ENCODE measurements at regions not wholly inside any gene's neighbourhood (a gene's known extent, or its start where the extent isn't known, plus 50 kb on each side); places are given as distances from the start of the nearest gene placed in this dataset.

- BruUV-seq (replicated peaks) = no TSS peak
- no peak overlapping the region for H2AFZ ChIP-seq (ENCODE audit: low read length)
- no peaks in the 10 kb centered on the region for H3K4me1 ChIP-seq (ENCODE audit: insufficient read depth, low read length, poor library complexity, severe bottlenecking)
- H3K4me2 ChIP-seq (ENCODE audit: low read length) = no peak overlapping the region
- no peak overlapping the region for H3K4me3 ChIP-seq (ENCODE audit: low read depth, low read length, poor library complexity, severe bottlenecking)
- no peaks in the 10 kb centered on the region for H3K9me2 ChIP-seq (ENCODE audit: insufficient read depth, low read length)
- H3K9me3 ChIP-seq (ENCODE audit: low read length) = no peaks in the 10 kb centered on the region
- no peaks in the 10 kb centered on the region for H4K20me1 ChIP-seq (ENCODE audit: insufficient read depth, low read length)
- CTCF ChIA-PET (ENCODE audit: unreplicated experiment) = no interaction called here
- H3K27ac ChIP-seq (ENCODE audit: low read depth, low read length, poor library complexity, severe bottlenecking) = no peak overlapping the region
- H3K79me2 ChIP-seq (ENCODE audit: insufficient read depth, low read depth, low read length) = no peaks in the 10 kb centered on the region
- DNase-seq (ENCODE audit: low spot score) = no peak
- H3K36me3 ChIP-seq (ENCODE audit: insufficient read depth, low read length) = no peaks in the 10 kb centered on the region
- TF ChIP-seq CTCF (conservative IDR thresholded peaks at IDR 0.05; ENCODE audit: low read length) (no peak), EZH2phosphoT487 (IDR thresholded peaks at IDR 0.05; ENCODE audit: borderline replicate concordance, low read depth, low read length) (no peak)
- intact Hi-C loops (cut with micrococcal nuclease; ENCODE audit: unreplicated experiment) = no loop called here
- POLR2A ChIA-PET = interaction anchor here (0.6 to 0.7 kb wide), 2 partner anchors 16 to 1197 kb away, joined by 3 read pairs; no protein-coding TSS in a partner anchor
These were observed 189.5 kb downstream of the SEC61B start for GRCh38 chr9:99411479-99412115.

DNA sequence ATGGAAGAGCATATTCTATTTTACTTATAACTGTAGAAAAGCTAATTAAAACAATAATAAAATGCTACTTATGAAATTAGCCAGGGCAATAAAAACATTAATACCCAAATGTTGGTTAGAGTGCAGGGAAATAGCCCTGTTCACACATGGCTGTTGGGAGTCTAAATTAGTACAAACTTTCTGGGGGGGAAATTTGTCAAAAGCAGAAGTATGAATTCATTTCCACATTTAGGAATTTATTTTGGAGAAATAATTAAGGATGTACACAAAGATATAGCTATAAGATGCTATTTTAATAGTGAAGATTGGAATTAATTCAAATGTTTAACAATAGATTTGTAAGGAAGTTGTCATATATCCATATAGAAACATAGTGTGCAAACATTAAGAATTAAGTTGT lies 190.5 kb downstream of the SEC61B start:
- Histone ChIP-seq H3K79me2 (ENCODE audit: insufficient read depth, low read depth, low read length) (no peaks in the 10 kb centered on the region), H4K20me1 (ENCODE audit: insufficient read depth, low read length) (no peaks in the 10 kb centered on the region), H3K9me2 (ENCODE audit: insufficient read depth, low read length) (no peaks in the 10 kb centered on the region), H3K9me3 (ENCODE audit: low read length) (no peaks in the 10 kb centered on the region), H3K4me2 (ENCODE audit: low read length) (no peak overlapping the region), H3K4me3 (ENCODE audit: low read depth, low read length, poor library complexity, severe bottlenecking) (no peak overlapping the region), H3K36me3 (ENCODE audit: insufficient read depth, low read length) (no peaks in the 10 kb centered on the region), H3K4me1 (ENCODE audit: insufficient read depth, low read length, poor library complexity, severe bottlenecking) (no peaks in the 10 kb centered on the region), H2AFZ (ENCODE audit: low read length) (no peak overlapping the region), H3K27ac (ENCODE audit: low read depth, low read length, poor library complexity, severe bottlenecking) (no peak overlapping the region)
- intact Hi-C loops (cut with micrococcal nuclease; ENCODE audit: unreplicated experiment) = no loop called here
- CTCF ChIA-PET (ENCODE audit: unreplicated experiment) = no interaction called here
- DNase-seq (ENCODE audit: low spot score) = no peak
- BruUV-seq (replicated peaks) = no TSS peak
- TF ChIP-seq CTCF (conservative IDR thresholded peaks at IDR 0.05; ENCODE audit: low read length) = no peak
- no peak for TF ChIP-seq EZH2phosphoT487 (IDR thresholded peaks at IDR 0.05; ENCODE audit: borderline replicate concordance, low read depth, low read length)
- POLR2A ChIA-PET = interaction anchor here (0.6 to 0.7 kb wide), 2 partner anchors 15 to 32 kb away, joined by 3 read pairs; no protein-coding TSS in a partner anchor

GRCh38 chr9:99414321-99414720 lies 192.2 kb downstream of the SEC61B start:
- POLR2A ChIA-PET = no interaction called here
- no peak for DNase-seq (ENCODE audit: low spot score)
- H4K20me1 ChIP-seq (ENCODE audit: insufficient read depth, low read length) = no peaks in the 10 kb centered on the region
- intact Hi-C loops (cut with micrococcal nuclease; ENCODE audit: unreplicated experiment) = no loop called here
- CTCF ChIA-PET (ENCODE audit: unreplicated experiment) = no interaction called here
- no peaks in the 10 kb centered on the region for H3K9me2 ChIP-seq (ENCODE audit: insufficient read depth, low read length)
- no TSS peak for BruUV-seq (replicated peaks)
- no peaks in the 10 kb centered on the region for H3K9me3 ChIP-seq (ENCODE audit: low read length)
- H3K36me3 ChIP-seq (ENCODE audit: insufficient read depth, low read length) = no peaks in the 10 kb centered on the region
- no peak for TF ChIP-seq CTCF (conservative IDR thresholded peaks at IDR 0.05; ENCODE audit: low read length)
- no peak for TF ChIP-seq EZH2phosphoT487 (IDR thresholded peaks at IDR 0.05; ENCODE audit: borderline replicate concordance, low read depth, low read length)
- no peak overlapping the region for H3K4me2 ChIP-seq (ENCODE audit: low read length)
- H2AFZ ChIP-seq (ENCODE audit: low read length) = no peak overlapping the region
- no peaks in the 10 kb centered on the region for H3K4me1 ChIP-seq (ENCODE audit: insufficient read depth, low read length, poor library complexity, severe bottlenecking)
- H3K27ac ChIP-seq (ENCODE audit: low read depth, low read length, poor library complexity, severe bottlenecking) = no peak overlapping the region
- no peak overlapping the region for H3K4me3 ChIP-seq (ENCODE audit: low read depth, low read length, poor library complexity, severe bottlenecking)
- no peaks in the 10 kb centered on the region for H3K79me2 ChIP-seq (ENCODE audit: insufficient read depth, low read depth, low read length)
